ENCODE measurements at regions not wholly inside any gene's neighbourhood (a gene's known extent, or its start where the extent isn't known, plus 50 kb on each side); places are given as distances from the start of the nearest gene placed in this dataset.

- DNase-seq (ENCODE audit: low spot score): no peak
These were observed 1684.2 kb upstream of the SLC10A2 start for GRCh38 chr13:104750377-104750776.

- no peak for DNase-seq (ENCODE audit: low spot score)
These were observed 1674.5 kb upstream of the SLC10A2 start for GRCh38 chr13:104740641-104741222.

GRCh38 chr13:104737713-104738112, 1671.5 kb upstream of the SLC10A2 start:
- DNase-seq (ENCODE audit: low spot score): no peak

GRCh38 chr13:104733427-104733826, 1667.2 kb upstream of the SLC10A2 start:
- no peak for DNase-seq (ENCODE audit: low spot score)

- no peak for DNase-seq (ENCODE audit: low spot score)
These were observed 1648.9 kb upstream of the SLC10A2 start for GRCh38 chr13:104715111-104715510.

GRCh38 chr13:104705031-104705750, 1639.0 kb upstream of the SLC10A2 start:
- DNase-seq (ENCODE audit: low spot score): no peak

- DNase-seq (ENCODE audit: low spot score): no peak
These were observed 1635.4 kb upstream of the SLC10A2 start for GRCh38 chr13:104701591-104701990.

GRCh38 chr13:104694397-104694796, 1628.2 kb upstream of the SLC10A2 start:
- no peak for DNase-seq (ENCODE audit: low spot score)

GRCh38 chr13:104693126-104693525, 1626.9 kb upstream of the SLC10A2 start:
- DNase-seq (ENCODE audit: low spot score): no peak

- DNase-seq (ENCODE audit: low spot score): no peak
These were observed 1625.7 kb upstream of the SLC10A2 start for GRCh38 chr13:104691767-104692467.

GRCh38 chr13:104686484-104686883, 1620.3 kb upstream of the SLC10A2 start:
- DNase-seq (ENCODE audit: low spot score): no peak

GRCh38 chr13:104683789-104684188, 1617.6 kb upstream of the SLC10A2 start:
- no peak for DNase-seq (ENCODE audit: low spot score)

GRCh38 chr13:104678161-104678560, 1611.9 kb upstream of the SLC10A2 start:
- DNase-seq (ENCODE audit: low spot score): no peak

GRCh38 chr13:104671901-104672300, 1605.7 kb upstream of the SLC10A2 start:
- DNase-seq (ENCODE audit: low spot score): no peak

- DNase-seq (ENCODE audit: low spot score): no peak
These were observed 1591.0 kb upstream of the SLC10A2 start for GRCh38 chr13:104657196-104657595.

- DNase-seq (ENCODE audit: low spot score): no peak
These were observed 1584.2 kb upstream of the SLC10A2 start for GRCh38 chr13:104650431-104650830.

GRCh38 chr13:104648291-104648690, 1582.1 kb upstream of the SLC10A2 start:
- DNase-seq (ENCODE audit: low spot score): no peak

GRCh38 chr13:104645786-104646185, 1579.6 kb upstream of the SLC10A2 start:
- DNase-seq (ENCODE audit: low spot score): no peak

- DNase-seq (ENCODE audit: low spot score): no peak
These were observed 1575.1 kb upstream of the SLC10A2 start for GRCh38 chr13:104641309-104641708.

- DNase-seq (ENCODE audit: low spot score): no peak
These were observed 1569.7 kb upstream of the SLC10A2 start for GRCh38 chr13:104635879-104636278.

GRCh38 chr13:104634016-104634415, 1567.8 kb upstream of the SLC10A2 start:
- no peak for DNase-seq (ENCODE audit: low spot score)

- DNase-seq (ENCODE audit: low spot score): no peak
These were observed 1566.5 kb upstream of the SLC10A2 start for GRCh38 chr13:104632736-104633135.

GRCh38 chr13:104625201-104625600, 1559.0 kb upstream of the SLC10A2 start:
- no peak for DNase-seq (ENCODE audit: low spot score)
